Neural progenitor cell (in vitro differentiated cells): ENCODE measurements at regions not wholly inside any gene's neighbourhood (a gene's known extent, or its start where the extent isn't known, plus 50 kb on each side); places are given as distances from the start of the nearest gene placed in this dataset.

ENCODE experiments used
- EZH2phosphoT487 ChIP-seq: fragments of 200-600 bp; sonication (generic); IDR thresholded peaks from 2 replicates; pipeline ENCODE4 v1.6.1; 2017; ENCODE audit warnings: antibody characterized with exemption
- TF ChIP-seq, protein P1 (sequence below): fragments of 200-600 bp; sonication (generic); IDR thresholded peaks from 2 replicates; pipeline ENCODE4 v1.5.1; 2017; ENCODE audit warnings: antibody characterized with exemption, mild to moderate bottlenecking

DNA sequence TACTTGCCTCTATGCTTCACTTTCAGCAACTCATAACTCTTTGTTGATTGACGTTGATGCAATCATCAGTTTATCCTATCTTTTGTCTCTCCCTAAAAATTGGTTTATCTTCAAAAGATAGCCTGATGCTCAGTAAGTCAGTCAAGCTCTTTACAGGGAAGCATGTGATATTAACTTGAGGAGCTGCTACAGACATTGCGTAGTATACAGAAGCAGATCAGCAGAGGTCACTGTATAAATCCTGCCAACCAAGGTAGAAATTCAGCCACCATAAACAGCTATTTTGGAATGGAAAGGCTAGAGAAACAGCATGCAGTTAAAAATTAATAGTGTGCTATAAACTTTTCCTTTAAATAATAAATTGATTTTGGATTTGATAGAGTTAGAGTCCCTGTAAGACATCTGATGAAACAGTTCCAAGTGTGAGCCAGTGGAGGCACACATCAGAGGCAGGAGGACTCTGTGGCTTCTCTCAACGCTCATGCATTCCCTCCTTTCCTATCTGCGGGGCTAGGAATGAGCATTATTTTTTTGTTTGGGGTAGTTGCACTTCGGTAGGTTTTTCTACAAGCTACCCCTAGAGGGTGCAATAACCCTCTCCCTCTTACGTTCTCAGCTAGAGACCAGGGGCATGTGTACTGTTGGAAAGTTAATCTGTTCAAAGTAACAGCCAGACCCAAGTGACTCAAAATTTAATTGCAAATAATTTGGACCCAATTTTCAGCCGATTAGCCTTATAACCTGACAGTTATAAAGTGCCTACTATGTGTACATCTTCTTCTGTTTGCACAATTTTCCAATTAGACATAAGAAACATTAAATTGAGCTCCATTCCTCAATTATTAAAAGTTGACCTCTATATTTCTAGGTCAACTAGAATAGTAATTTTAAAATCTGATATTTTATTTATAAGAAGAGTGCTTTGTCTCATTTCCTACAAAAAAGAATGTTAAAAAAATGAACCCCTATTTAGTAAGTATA, 647.7 kb upstream of the SOX9 start:
- TF ChIP-seq, protein P1, sequence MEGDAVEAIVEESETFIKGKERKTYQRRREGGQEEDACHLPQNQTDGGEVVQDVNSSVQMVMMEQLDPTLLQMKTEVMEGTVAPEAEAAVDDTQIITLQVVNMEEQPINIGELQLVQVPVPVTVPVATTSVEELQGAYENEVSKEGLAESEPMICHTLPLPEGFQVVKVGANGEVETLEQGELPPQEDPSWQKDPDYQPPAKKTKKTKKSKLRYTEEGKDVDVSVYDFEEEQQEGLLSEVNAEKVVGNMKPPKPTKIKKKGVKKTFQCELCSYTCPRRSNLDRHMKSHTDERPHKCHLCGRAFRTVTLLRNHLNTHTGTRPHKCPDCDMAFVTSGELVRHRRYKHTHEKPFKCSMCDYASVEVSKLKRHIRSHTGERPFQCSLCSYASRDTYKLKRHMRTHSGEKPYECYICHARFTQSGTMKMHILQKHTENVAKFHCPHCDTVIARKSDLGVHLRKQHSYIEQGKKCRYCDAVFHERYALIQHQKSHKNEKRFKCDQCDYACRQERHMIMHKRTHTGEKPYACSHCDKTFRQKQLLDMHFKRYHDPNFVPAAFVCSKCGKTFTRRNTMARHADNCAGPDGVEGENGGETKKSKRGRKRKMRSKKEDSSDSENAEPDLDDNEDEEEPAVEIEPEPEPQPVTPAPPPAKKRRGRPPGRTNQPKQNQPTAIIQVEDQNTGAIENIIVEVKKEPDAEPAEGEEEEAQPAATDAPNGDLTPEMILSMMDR = peak; percentile 78
- no peak for TF ChIP-seq EZH2phosphoT487
